Loucy (cell line): ENCODE measurements at regions not wholly inside any gene's neighbourhood (a gene's known extent, or its start where the extent isn't known, plus 50 kb on each side); places are given as distances from the start of the nearest gene placed in this dataset.

Source experiments
- EZH2phosphoT487 ChIP-seq: fragments of 200-600 bp; IDR thresholded peaks from 2 replicates; pipeline ENCODE4 v1.6.1; 2018; ENCODE audit warnings: antibody characterized with exemption, mild to moderate bottlenecking, moderate library complexity, borderline replicate concordance
- TF ChIP-seq, protein P1 (sequence below): fragments of 200-600 bp; sonication (generic); conservative IDR thresholded peaks from 2 replicates; pipeline ENCODE4 v1.5.1; 2014; ENCODE audit warnings: mild to moderate bottlenecking, antibody characterized with exemption, low read length

DNA sequence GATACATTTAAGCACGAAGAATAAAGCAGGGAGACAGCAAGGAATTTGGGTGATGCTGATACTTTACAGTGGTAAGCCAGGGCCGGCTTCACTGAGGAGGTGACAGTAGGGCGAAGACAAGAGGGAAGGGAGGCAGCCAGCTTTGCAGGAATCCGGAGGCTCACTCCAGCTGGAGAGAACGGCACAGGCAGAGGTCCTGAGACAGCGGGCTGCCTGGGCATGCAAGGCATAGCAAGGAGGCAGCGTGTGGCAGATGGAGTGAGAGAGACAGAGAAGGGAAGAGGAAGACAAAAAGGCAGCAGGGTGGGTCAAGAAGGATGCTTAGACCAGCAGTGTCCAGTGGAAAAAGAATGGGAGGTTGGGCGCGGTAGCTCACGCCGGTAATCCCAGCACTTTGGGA lies 83.2 kb upstream of the WASF3 start:
- TF ChIP-seq, protein P1, sequence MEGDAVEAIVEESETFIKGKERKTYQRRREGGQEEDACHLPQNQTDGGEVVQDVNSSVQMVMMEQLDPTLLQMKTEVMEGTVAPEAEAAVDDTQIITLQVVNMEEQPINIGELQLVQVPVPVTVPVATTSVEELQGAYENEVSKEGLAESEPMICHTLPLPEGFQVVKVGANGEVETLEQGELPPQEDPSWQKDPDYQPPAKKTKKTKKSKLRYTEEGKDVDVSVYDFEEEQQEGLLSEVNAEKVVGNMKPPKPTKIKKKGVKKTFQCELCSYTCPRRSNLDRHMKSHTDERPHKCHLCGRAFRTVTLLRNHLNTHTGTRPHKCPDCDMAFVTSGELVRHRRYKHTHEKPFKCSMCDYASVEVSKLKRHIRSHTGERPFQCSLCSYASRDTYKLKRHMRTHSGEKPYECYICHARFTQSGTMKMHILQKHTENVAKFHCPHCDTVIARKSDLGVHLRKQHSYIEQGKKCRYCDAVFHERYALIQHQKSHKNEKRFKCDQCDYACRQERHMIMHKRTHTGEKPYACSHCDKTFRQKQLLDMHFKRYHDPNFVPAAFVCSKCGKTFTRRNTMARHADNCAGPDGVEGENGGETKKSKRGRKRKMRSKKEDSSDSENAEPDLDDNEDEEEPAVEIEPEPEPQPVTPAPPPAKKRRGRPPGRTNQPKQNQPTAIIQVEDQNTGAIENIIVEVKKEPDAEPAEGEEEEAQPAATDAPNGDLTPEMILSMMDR = no peak
- TF ChIP-seq EZH2phosphoT487 = no peak
